ENCODE measurements at regions not wholly inside any gene's neighbourhood (a gene's known extent, or its start where the extent isn't known, plus 50 kb on each side); places are given as distances from the start of the nearest gene placed in this dataset.

- peaks cover 0 to 3% (median 0%) of the 10 kb centered on the region in 3 donors for H3K27me3 ChIP-seq (ENCODE audit: control insufficient read depth in 3 of 3, insufficient read depth in 3 of 3, low read length in 3 of 3)
- H3K36me3 ChIP-seq (ENCODE audit: control insufficient read depth in 3 of 3, insufficient read depth in 2 of 3, low read depth in 1 of 3, low read length in 3 of 3): no peaks in the 10 kb centered on the region
- no peaks in the 10 kb centered on the region for H3K4me1 ChIP-seq (ENCODE audit: control insufficient read depth in 3 of 3, insufficient read depth in 2 of 3, low read depth in 1 of 3, low read length in 2 of 3)
- DNase-seq (no peak), FAIRE-seq (no peak)
- no peak overlapping the region for H3K27ac ChIP-seq (ENCODE audit: low read depth in 1 of 3, low read length in 2 of 3)
- H3K9me3 ChIP-seq (ENCODE audit: control insufficient read depth in 2 of 2, insufficient read depth in 1 of 2, low read depth in 1 of 2, low read length in 1 of 2): no peaks in the 10 kb centered on the region
- 69 to 83% (median 79%) methylated on average over 2 of the region's 2 CpGs for WGBS, 3 donors
- H3K4me3 ChIP-seq (ENCODE audit: low read depth in 1 of 3, low read length in 3 of 3): no peak overlapping the region
Observed at GRCh38 chr9:119761812-119762211, 392.6 kb upstream of the BRINP1 start.

GRCh38 chr9:119758990-119759389 is 389.8 kb upstream of the BRINP1 start:
- no peaks in the 10 kb centered on the region for H3K9me3 ChIP-seq (ENCODE audit: control insufficient read depth in 2 of 2, insufficient read depth in 1 of 2, low read depth in 1 of 2, low read length in 1 of 2)
- DNase-seq (no peak), FAIRE-seq (no peak)
- H3K4me1 ChIP-seq (ENCODE audit: control insufficient read depth in 3 of 3, insufficient read depth in 2 of 3, low read depth in 1 of 3, low read length in 2 of 3): no peaks in the 10 kb centered on the region
- H3K4me3 ChIP-seq (ENCODE audit: low read depth in 1 of 3, low read length in 3 of 3): no peak overlapping the region
- 42 to 57% (median 55%) methylated on average over 5 of the region's 5 CpGs for WGBS, 3 donors
- no peak overlapping the region for H3K27ac ChIP-seq (ENCODE audit: low read depth in 1 of 3, low read length in 2 of 3)
- no peaks in the 10 kb centered on the region for H3K36me3 ChIP-seq (ENCODE audit: control insufficient read depth in 3 of 3, insufficient read depth in 2 of 3, low read depth in 1 of 3, low read length in 3 of 3)
- peaks cover 0 to 3% (median 0%) of the 10 kb centered on the region in 3 donors for H3K27me3 ChIP-seq (ENCODE audit: control insufficient read depth in 3 of 3, insufficient read depth in 3 of 3, low read length in 3 of 3)

- Histone ChIP-seq H3K9me3 (ENCODE audit: control insufficient read depth in 2 of 2, insufficient read depth in 1 of 2, low read depth in 1 of 2, low read length in 1 of 2) (no peaks in the 10 kb centered on the region), H3K36me3 (ENCODE audit: control insufficient read depth in 3 of 3, insufficient read depth in 2 of 3, low read depth in 1 of 3, low read length in 3 of 3) (no peaks in the 10 kb centered on the region), H3K27ac (ENCODE audit: low read depth in 1 of 3, low read length in 2 of 3) (no peak overlapping the region), H3K27me3 (ENCODE audit: control insufficient read depth in 3 of 3, insufficient read depth in 3 of 3, low read length in 3 of 3) (peaks cover 0 to 3% (median 0%) of the 10 kb centered on the region in 3 donors), H3K4me3 (ENCODE audit: low read depth in 1 of 3, low read length in 3 of 3) (no peak overlapping the region), H3K4me1 (ENCODE audit: control insufficient read depth in 3 of 3, insufficient read depth in 2 of 3, low read depth in 1 of 3, low read length in 2 of 3) (no peaks in the 10 kb centered on the region)
- 9 to 40% (median 35%) methylated on average over 3 of the region's 3 CpGs for WGBS, 3 donors
- DNase-seq (no peak), FAIRE-seq (no peak)
Observed at GRCh38 chr9:119758241-119758640, 389.0 kb upstream of the BRINP1 start.

GRCh38 chr9:119739476-119739875 is 370.2 kb upstream of the BRINP1 start:
- WGBS, 3 donors: 24 to 31% (median 25%) methylated on average over 2 of the region's 2 CpGs
- no peaks in the 10 kb centered on the region for H3K9me3 ChIP-seq (ENCODE audit: control insufficient read depth in 2 of 2, insufficient read depth in 1 of 2, low read depth in 1 of 2, low read length in 1 of 2)
- no peaks in the 10 kb centered on the region for H3K4me1 ChIP-seq (ENCODE audit: control insufficient read depth in 3 of 3, insufficient read depth in 2 of 3, low read depth in 1 of 3, low read length in 2 of 3)
- FAIRE-seq: no peak
- no peak for DNase-seq
- no peak overlapping the region for H3K4me3 ChIP-seq (ENCODE audit: low read depth in 1 of 3, low read length in 3 of 3)
- H3K36me3 ChIP-seq (ENCODE audit: control insufficient read depth in 3 of 3, insufficient read depth in 2 of 3, low read depth in 1 of 3, low read length in 3 of 3): no peaks in the 10 kb centered on the region
- H3K27ac ChIP-seq (ENCODE audit: low read depth in 1 of 3, low read length in 2 of 3): no peak overlapping the region
- H3K27me3 ChIP-seq (ENCODE audit: control insufficient read depth in 3 of 3, insufficient read depth in 3 of 3, low read length in 3 of 3): no peaks in the 10 kb centered on the region

GRCh38 chr9:119736491-119737454 is 367.5 kb upstream of the BRINP1 start:
- no peaks in the 10 kb centered on the region for H3K9me3 ChIP-seq (ENCODE audit: control insufficient read depth in 2 of 2, insufficient read depth in 1 of 2, low read depth in 1 of 2, low read length in 1 of 2)
- peaks cover 0 to 1% (median 0%) of the 10 kb centered on the region in 3 donors for H3K27me3 ChIP-seq (ENCODE audit: control insufficient read depth in 3 of 3, insufficient read depth in 3 of 3, low read length in 3 of 3)
- no peak overlapping the region for H3K4me3 ChIP-seq (ENCODE audit: low read depth in 1 of 3, low read length in 3 of 3)
- H3K36me3 ChIP-seq (ENCODE audit: control insufficient read depth in 3 of 3, insufficient read depth in 2 of 3, low read depth in 1 of 3, low read length in 3 of 3): no peaks in the 10 kb centered on the region
- FAIRE-seq (no peak), DNase-seq (no peak)
- WGBS, 3 donors: 40 to 48% (median 46%) methylated on average over 13 of the region's 13 CpGs
- H3K4me1 ChIP-seq (ENCODE audit: control insufficient read depth in 3 of 3, insufficient read depth in 2 of 3, low read depth in 1 of 3, low read length in 2 of 3): no peaks in the 10 kb centered on the region
- no peak overlapping the region for H3K27ac ChIP-seq (ENCODE audit: low read depth in 1 of 3, low read length in 2 of 3)

GRCh38 chr9:119727988-119728387 is 358.8 kb upstream of the BRINP1 start:
- Histone ChIP-seq H3K9me3 (ENCODE audit: control insufficient read depth in 2 of 2, insufficient read depth in 1 of 2, low read depth in 1 of 2, low read length in 1 of 2) (no peaks in the 10 kb centered on the region), H3K4me3 (ENCODE audit: low read depth in 1 of 3, low read length in 3 of 3) (no peak overlapping the region), H3K27me3 (ENCODE audit: control insufficient read depth in 3 of 3, insufficient read depth in 3 of 3, low read length in 3 of 3) (peaks cover 0 to 2% (median 0%) of the 10 kb centered on the region in 3 donors), H3K36me3 (ENCODE audit: control insufficient read depth in 3 of 3, insufficient read depth in 2 of 3, low read depth in 1 of 3, low read length in 3 of 3) (no peaks in the 10 kb centered on the region), H3K4me1 (ENCODE audit: control insufficient read depth in 3 of 3, insufficient read depth in 2 of 3, low read depth in 1 of 3, low read length in 2 of 3) (no peaks in the 10 kb centered on the region), H3K27ac (ENCODE audit: low read depth in 1 of 3, low read length in 2 of 3) (no peak overlapping the region)
- no peak for DNase-seq
- FAIRE-seq: no peak
- WGBS, 3 donors: 58 to 69% (median 64%) methylated on average over 5 of the region's 5 CpGs

GRCh38 chr9:119726035-119726434 is 356.8 kb upstream of the BRINP1 start:
- Histone ChIP-seq H3K4me3 (ENCODE audit: low read depth in 1 of 3, low read length in 3 of 3) (no peak overlapping the region), H3K9me3 (ENCODE audit: control insufficient read depth in 2 of 2, insufficient read depth in 1 of 2, low read depth in 1 of 2, low read length in 1 of 2) (no peaks in the 10 kb centered on the region), H3K27ac (ENCODE audit: low read depth in 1 of 3, low read length in 2 of 3) (no peak overlapping the region), H3K36me3 (ENCODE audit: control insufficient read depth in 3 of 3, insufficient read depth in 2 of 3, low read depth in 1 of 3, low read length in 3 of 3) (no peaks in the 10 kb centered on the region), H3K27me3 (ENCODE audit: control insufficient read depth in 3 of 3, insufficient read depth in 3 of 3, low read length in 3 of 3) (no peaks in the 10 kb centered on the region), H3K4me1 (ENCODE audit: control insufficient read depth in 3 of 3, insufficient read depth in 2 of 3, low read depth in 1 of 3, low read length in 2 of 3) (no peaks in the 10 kb centered on the region)
- FAIRE-seq: no peak
- no peak for DNase-seq
- 74 to 84% (median 80%) methylated on average over 3 of the region's 3 CpGs for WGBS, 3 donors

GRCh38 chr9:119722384-119722783 is 353.1 kb upstream of the BRINP1 start:
- Histone ChIP-seq H3K27ac (ENCODE audit: low read depth in 1 of 3, low read length in 2 of 3) (no peak overlapping the region), H3K4me1 (ENCODE audit: control insufficient read depth in 3 of 3, insufficient read depth in 2 of 3, low read depth in 1 of 3, low read length in 2 of 3) (no peaks in the 10 kb centered on the region), H3K27me3 (ENCODE audit: control insufficient read depth in 3 of 3, insufficient read depth in 3 of 3, low read length in 3 of 3) (no peaks in the 10 kb centered on the region), H3K36me3 (ENCODE audit: control insufficient read depth in 3 of 3, insufficient read depth in 2 of 3, low read depth in 1 of 3, low read length in 3 of 3) (no peaks in the 10 kb centered on the region), H3K4me3 (ENCODE audit: low read depth in 1 of 3, low read length in 3 of 3) (no peak overlapping the region), H3K9me3 (ENCODE audit: control insufficient read depth in 2 of 2, insufficient read depth in 1 of 2, low read depth in 1 of 2, low read length in 1 of 2) (no peaks in the 10 kb centered on the region)
- DNase-seq (no peak), FAIRE-seq (no peak)
- 30 to 36% (median 32%) methylated on average over 2 of the region's 2 CpGs for WGBS, 3 donors

Data from small intestine (tissue), 7 donors.